ENCODE measurements at regions not wholly inside any gene's neighbourhood (a gene's known extent, or its start where the extent isn't known, plus 50 kb on each side); places are given as distances from the start of the nearest gene placed in this dataset.

DNA sequence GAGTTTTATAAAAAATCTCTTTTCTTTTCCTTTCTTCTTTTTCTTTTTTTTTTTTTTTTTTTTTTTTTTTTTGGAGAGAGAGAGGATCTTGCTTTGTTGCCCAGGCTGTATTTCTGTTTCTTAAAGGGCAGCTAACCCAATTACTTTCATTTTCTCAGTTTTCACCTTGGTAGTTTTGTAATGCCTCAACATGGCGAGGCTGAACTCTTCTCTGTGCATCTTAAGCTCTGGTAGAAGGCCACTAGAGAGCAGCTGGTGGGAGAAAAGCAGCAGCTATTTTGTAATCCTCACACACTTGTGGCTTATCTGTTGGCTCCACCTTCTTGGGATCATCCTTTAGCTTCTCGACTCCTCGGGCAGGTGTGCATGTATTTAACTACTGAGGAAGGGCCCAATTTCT, 152.2 kb upstream of the MEIS2 start:
- DNase-seq (ENCODE audit: extremely low read depth, low read depth) = no peak
- TF ChIP-seq, protein P1, sequence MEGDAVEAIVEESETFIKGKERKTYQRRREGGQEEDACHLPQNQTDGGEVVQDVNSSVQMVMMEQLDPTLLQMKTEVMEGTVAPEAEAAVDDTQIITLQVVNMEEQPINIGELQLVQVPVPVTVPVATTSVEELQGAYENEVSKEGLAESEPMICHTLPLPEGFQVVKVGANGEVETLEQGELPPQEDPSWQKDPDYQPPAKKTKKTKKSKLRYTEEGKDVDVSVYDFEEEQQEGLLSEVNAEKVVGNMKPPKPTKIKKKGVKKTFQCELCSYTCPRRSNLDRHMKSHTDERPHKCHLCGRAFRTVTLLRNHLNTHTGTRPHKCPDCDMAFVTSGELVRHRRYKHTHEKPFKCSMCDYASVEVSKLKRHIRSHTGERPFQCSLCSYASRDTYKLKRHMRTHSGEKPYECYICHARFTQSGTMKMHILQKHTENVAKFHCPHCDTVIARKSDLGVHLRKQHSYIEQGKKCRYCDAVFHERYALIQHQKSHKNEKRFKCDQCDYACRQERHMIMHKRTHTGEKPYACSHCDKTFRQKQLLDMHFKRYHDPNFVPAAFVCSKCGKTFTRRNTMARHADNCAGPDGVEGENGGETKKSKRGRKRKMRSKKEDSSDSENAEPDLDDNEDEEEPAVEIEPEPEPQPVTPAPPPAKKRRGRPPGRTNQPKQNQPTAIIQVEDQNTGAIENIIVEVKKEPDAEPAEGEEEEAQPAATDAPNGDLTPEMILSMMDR (IDR thresholded peaks at IDR 0.05; ENCODE audit: low read depth, low read length) = no peak

DNA sequence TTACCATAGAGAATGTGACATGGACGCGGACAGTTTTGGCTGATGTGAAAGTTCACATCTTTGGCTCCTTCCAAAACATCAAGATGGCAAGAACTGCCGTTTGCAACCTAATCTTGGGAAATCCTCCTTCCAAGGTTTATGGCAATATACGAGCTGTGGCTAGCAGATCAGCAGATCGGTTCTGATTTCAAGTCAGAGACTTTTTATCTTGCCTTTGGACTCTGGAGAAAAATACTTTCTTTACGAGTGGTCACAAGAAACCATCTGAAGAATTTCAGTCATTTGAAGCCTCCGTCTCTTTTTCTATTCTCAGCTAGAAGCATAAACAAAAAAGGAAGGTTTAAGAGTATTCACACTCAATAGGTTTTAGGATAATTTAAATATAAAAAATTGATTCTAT, 153.5 kb upstream of the MEIS2 start:
- TF ChIP-seq, protein P1 (IDR thresholded peaks at IDR 0.05; ENCODE audit: low read depth, low read length) = no peak
- DNase-seq (ENCODE audit: extremely low read depth, low read depth) = no peak

DNA sequence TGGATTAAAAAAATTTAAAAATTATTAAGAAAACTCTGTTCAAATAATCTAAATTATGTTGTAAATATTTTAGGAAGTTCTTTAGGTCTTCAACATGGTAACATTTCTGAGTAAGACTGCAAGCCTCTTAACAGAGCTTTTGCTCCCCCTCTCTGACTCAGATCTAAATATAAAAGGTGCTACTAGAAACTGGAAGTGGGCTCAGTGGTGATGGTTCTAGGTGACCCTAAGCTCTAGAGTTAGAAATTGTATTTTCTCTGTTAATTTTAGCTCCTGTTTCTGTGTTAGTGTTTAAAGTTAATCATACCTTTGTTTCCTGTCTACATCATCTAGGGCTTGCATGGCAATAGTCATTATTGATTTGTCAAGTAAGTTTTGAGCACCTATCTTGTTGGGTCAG, 159.9 kb upstream of the MEIS2 start:
- TF ChIP-seq, protein P1 (IDR thresholded peaks at IDR 0.05; ENCODE audit: low read depth, low read length) = no peak
- no peak for DNase-seq (ENCODE audit: extremely low read depth, low read depth)

DNA sequence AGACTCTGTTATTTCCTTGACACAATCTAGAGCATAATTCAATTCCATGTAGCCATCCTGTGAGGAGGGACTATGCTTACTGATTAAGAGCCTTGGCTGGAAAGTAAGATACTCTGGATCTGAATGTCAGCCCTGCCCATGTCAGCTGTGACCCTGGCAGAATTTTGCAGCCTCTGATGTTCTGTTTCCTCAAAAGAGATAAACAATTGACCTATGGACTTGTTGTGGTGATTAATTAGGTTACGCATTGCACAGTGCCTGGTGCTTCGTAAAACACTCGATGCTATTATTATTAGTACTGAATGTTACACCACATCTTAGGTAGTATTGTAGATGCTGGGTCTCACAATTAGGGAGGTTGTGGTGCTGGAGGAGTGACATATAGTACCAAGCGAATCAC, 161.3 kb upstream of the MEIS2 start:
- no peak for DNase-seq (ENCODE audit: extremely low read depth, low read depth)
- TF ChIP-seq, protein P1 (IDR thresholded peaks at IDR 0.05; ENCODE audit: low read depth, low read length) = no peak

DNA sequence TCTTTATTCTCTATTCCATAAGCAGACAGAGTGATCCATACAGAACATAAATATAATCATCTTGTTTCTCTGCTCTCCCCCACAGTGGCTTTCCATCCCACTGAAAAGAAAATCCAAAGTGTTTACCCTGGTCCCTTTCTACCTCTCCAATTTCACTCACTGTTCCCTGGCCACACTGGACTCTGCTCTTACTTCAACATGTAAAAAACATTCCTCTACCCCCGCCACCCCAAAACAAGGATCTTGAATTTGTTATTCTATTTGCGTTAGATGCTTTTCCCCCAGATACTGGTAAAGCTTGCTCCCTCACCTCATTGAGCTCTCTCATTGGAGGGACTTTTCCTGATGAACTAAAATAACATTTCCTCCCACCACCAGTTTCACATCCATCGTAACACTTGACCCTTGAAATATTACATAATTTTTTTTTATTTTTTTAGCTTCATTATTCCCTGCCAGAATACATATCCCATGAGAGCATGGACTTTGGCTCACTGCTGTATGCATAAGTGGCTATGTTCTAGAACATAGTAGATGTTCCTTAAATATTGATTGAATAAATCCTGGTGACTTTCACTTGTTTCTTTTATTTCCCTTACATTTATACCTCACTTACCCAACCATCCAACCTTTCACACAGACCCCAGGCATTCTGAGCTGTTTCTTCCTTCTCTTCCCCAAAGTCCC, 162.7 kb upstream of the MEIS2 start:
- TF ChIP-seq, protein P1 (IDR thresholded peaks at IDR 0.05; ENCODE audit: low read depth, low read length) = no peak
- no peak for DNase-seq (ENCODE audit: extremely low read depth, low read depth)

DNA sequence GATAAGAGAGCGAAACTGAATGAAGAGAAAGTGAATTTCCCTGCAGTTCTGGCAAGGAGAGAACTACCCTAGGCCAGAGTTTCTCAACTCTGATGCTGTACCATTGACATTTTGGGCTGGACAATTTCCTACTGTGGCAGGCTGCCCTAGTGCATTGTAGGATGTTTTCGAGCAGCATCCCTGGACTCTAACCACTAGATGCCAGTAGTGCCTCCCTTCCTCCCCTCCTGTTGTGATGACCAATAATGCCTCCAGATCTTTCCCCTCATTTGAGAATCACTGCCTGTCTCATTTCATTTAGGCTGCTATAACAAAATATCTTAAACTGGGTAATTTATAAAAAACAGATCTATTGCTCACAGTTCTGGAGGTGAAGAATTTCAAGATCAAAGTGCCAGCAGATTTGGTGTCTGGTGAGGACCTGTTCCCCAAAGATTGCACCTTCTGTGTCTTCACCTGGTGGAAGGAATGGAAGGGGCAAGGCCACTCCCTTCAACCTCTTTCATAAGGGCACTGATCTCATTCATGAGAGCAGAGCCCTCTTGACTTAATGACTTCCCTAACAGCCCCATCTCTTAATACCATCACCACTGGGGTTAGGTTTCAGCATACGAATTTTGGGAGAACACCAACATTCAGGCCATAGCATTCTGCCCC, 188.9 kb upstream of the MEIS2 start:
- DNase-seq (ENCODE audit: extremely low read depth, low read depth) = no peak
- TF ChIP-seq, protein P1 (IDR thresholded peaks at IDR 0.05; ENCODE audit: low read depth, low read length) = no peak; the same call in 1 of the 2 replicates

DNA sequence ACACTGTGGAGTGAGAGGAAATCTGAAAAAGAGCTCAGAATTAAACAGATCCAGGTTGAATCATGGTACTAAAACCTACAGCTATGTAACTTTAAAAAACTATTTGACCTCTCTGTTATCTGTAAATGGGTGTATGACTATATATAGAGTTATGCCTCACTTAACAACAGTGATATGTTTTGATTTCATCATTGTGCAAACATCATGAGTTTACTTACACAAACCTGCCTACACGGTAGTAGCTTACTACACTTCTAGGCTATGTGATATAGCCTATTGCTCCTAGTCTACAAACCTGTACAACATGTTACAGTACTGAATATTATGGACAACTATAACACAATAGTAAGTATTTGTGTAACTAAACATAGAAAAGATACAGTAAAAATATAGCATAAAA, 191.6 kb upstream of the MEIS2 start:
- TF ChIP-seq, protein P1 (IDR thresholded peaks at IDR 0.05; ENCODE audit: low read depth, low read length) = no peak
- DNase-seq (ENCODE audit: extremely low read depth, low read depth) = no peak

All from AG09319 (cell line).